HCT116 (cell line): ENCODE measurements at regions not wholly inside any gene's neighbourhood (a gene's known extent, or its start where the extent isn't known, plus 50 kb on each side); places are given as distances from the start of the nearest gene placed in this dataset.

Experiments used
- ATAC-seq: fragments of 200-7000 bp; cut with Tn5 transposase; 2 replicates; pipeline ENCODE4 v1.9.1; 2020; ENCODE audit warnings: mild to moderate bottlenecking, moderate library complexity
- BruUV-seq: library from RNA; stranded (reverse); fragments of 400-500 nt; replicated peaks from 2 replicates; lab custom pipeline; 2021; lab: Mats Ljungman, UMichigan
- CTCF ChIA-PET: fragments of 300-600 bp; sonication (Branson Sonifier 250); formaldehyde crosslinking; loops from one replicate; lab custom pipeline; 2021; ENCODE audit warnings: antibody characterized with exemption; lab: Charles Lee
- POLR2A ChIA-PET: fragments of 300-600, 350-600 bp; sonication (Branson Sonifier 250); formaldehyde crosslinking; loops from one replicate; lab custom pipeline; 2021; ENCODE audit warnings: antibody characterized with exemption; lab: Charles Lee
- RAD21 ChIA-PET, 2 experiments: fragments of 300-600 bp; sonication (Branson Sonifier 250); formaldehyde crosslinking; loops; one replicate each; lab custom pipeline; 2023; ENCODE audit warnings: low total read pairs in 2 of 2; ENCODE audit not compliant: uncharacterized antibody in 2 of 2, unreplicated experiment in 2 of 2, low non-redundant PET in 1 of 2; lab: Charles Lee
- DNase-seq: peaks from one replicate; pipeline ENCODE4 v3.0.0-alpha.2; 2010; ENCODE audit warnings: low read depth, low spot score
- H2AFZ ChIP-seq: fragments of 200-600 bp; shearing (Covaris generic), sonication (generic); 2 replicates; pipeline ENCODE4 v1.6.1; 2017; ENCODE audit warnings: low read depth, mixed run types, mixed read lengths, antibody characterized with exemption, low read length; ENCODE audit not compliant: poor library complexity, severe bottlenecking
- H3K27ac ChIP-seq: 2 replicates; pipeline ENCODE4 v1.5.1; 2012; ENCODE audit warnings: low read depth, low read length
- H3K27me3 ChIP-seq: fragments of 200-600 bp; sonication (generic); 2 replicates; pipeline ENCODE4 v1.6.1; 2016; ENCODE audit warnings: mixed run types, low read length, mixed read lengths; ENCODE audit not compliant: insufficient read depth
- H3K36me3 ChIP-seq, 2 experiments: fragments of 200-500 bp in 1 of 2; fragments of 200-600 bp in 1 of 2; sonication (Bioruptor generic) in 1 of 2; sonication (generic) in 1 of 2; 2 replicates each; pipeline versions ENCODE4 v1.5.1 to v1.6.1; 2014 to 2016; ENCODE audit warnings: low read length in 2 of 2, inconsistent platforms in 1 of 2, mixed read lengths in 1 of 2, mixed run types in 1 of 2; ENCODE audit not compliant: insufficient read depth in 2 of 2, control insufficient read depth in 1 of 2
- H3K4me1 ChIP-seq, 2 experiments: fragments of 200-600 bp in 1 of 2; sonication (generic) in 1 of 2; 2 replicates each; pipeline versions ENCODE4 v1.5.1 to v1.6.1; 2012 to 2017; ENCODE audit warnings: low read length in 2 of 2, inconsistent platforms in 1 of 2, mild to moderate bottlenecking in 1 of 2, mixed read lengths in 1 of 2, mixed run types in 1 of 2, moderate library complexity in 1 of 2; ENCODE audit not compliant: insufficient read depth in 2 of 2, control insufficient read depth in 1 of 2
- H3K4me2 ChIP-seq: fragments of 200-600 bp; sonication (generic); 2 replicates; pipeline ENCODE4 v1.6.1; 2017; ENCODE audit warnings: mixed run types, low read length, mixed read lengths
- H3K4me3 ChIP-seq, 2 experiments: fragments of 200-600 bp in 1 of 2; sonication (generic) in 1 of 2; replicated peaks in 1 of 2; 2 replicates each; pipeline ENCODE4 v1.5.1; 2011 to 2016; ENCODE audit warnings: low read length in 2 of 2, control low read depth in 1 of 2, low read depth in 1 of 2, mild to moderate bottlenecking in 1 of 2, mixed read lengths in 1 of 2, mixed run types in 1 of 2
- H3K79me2 ChIP-seq: fragments of 200-600 bp; sonication (generic); 2 replicates; pipeline ENCODE4 v1.6.1; 2017; ENCODE audit warnings: mild to moderate bottlenecking, mixed run types, low read length, moderate library complexity, mixed read lengths; ENCODE audit not compliant: insufficient read depth
- H3K9ac ChIP-seq: fragments of 200-600 bp; sonication (generic); 2 replicates; pipeline ENCODE4 v1.6.1; 2016; ENCODE audit warnings: low read length, mixed read lengths
- H3K9me2 ChIP-seq: fragments of 200-600 bp; sonication (generic), shearing (Covaris generic); 2 replicates; pipeline ENCODE4 v1.6.1; 2017; ENCODE audit warnings: mixed run types, mild to moderate bottlenecking, moderate library complexity; ENCODE audit not compliant: insufficient read depth
- H3K9me3 ChIP-seq, 2 experiments: fragments of 200-500 bp in 1 of 2; fragments of 200-600 bp in 1 of 2; sonication (Bioruptor generic) in 1 of 2; sonication (generic) in 1 of 2; 2 replicates each; pipeline ENCODE4 v1.6.1; 2014 to 2017; ENCODE audit warnings: low read length in 2 of 2, mixed read lengths in 2 of 2, inconsistent platforms in 1 of 2, low read depth in 1 of 2, mild to moderate bottlenecking in 1 of 2, mixed run types in 1 of 2, moderate library complexity in 1 of 2; ENCODE audit not compliant: control insufficient read depth in 1 of 2, insufficient read depth in 1 of 2
- H4K20me1 ChIP-seq: fragments of 200-600 bp; sonication (generic), shearing (Covaris generic); 2 replicates; pipeline ENCODE4 v1.6.1; 2017; ENCODE audit warnings: mixed run types, mild to moderate bottlenecking, moderate library complexity; ENCODE audit not compliant: insufficient read depth
- ATF3 ChIP-seq: IDR thresholded peaks from 2 replicates; pipeline ENCODE4 v1.6.1; 2012
- CBX3 ChIP-seq: IDR thresholded peaks from 2 replicates; pipeline ENCODE4 v1.6.1; 2012; ENCODE audit warnings: low read depth
- CEBPB ChIP-seq: IDR thresholded peaks from 2 replicates; pipeline ENCODE4 v1.6.1; 2012; ENCODE audit warnings: low read depth
- EGR1 ChIP-seq: IDR thresholded peaks from 2 replicates; pipeline ENCODE4 v1.6.1; 2012; ENCODE audit warnings: low read depth
- ELF1 ChIP-seq: IDR thresholded peaks from 2 replicates; pipeline ENCODE4 v1.6.1; 2012; ENCODE audit warnings: low read depth, borderline replicate concordance
- EZH2 ChIP-seq: fragments of 200-600 bp; sonication (generic); IDR thresholded peaks from 2 replicates; pipeline ENCODE4 v1.6.1; 2017; ENCODE audit warnings: antibody characterized with exemption, mixed run types
- FOSL1 ChIP-seq: IDR thresholded peaks from 2 replicates; pipeline ENCODE4 v1.6.1; 2012; ENCODE audit warnings: low read depth
- JUND ChIP-seq: IDR thresholded peaks from 2 replicates; pipeline ENCODE4 v1.6.1; 2012
- MAX ChIP-seq: IDR thresholded peaks from 2 replicates; pipeline ENCODE4 v1.6.1; 2012
- POLR2A ChIP-seq: IDR thresholded peaks from 2 replicates; pipeline ENCODE4 v1.7.0; 2011; ENCODE audit warnings: borderline replicate concordance; ENCODE audit not compliant: insufficient read depth, insufficient read length; ENCODE audit errors: extremely low read depth
- POLR2AphosphoS5 ChIP-seq: IDR thresholded peaks from 2 replicates; pipeline ENCODE4 v1.6.1; 2011; ENCODE audit warnings: mild to moderate bottlenecking, low read depth, low read length, moderate library complexity
- SIN3A ChIP-seq: IDR thresholded peaks from 2 replicates; pipeline ENCODE4 v1.6.1; 2012; ENCODE audit warnings: low read depth
- SP1 ChIP-seq: IDR thresholded peaks from 2 replicates; pipeline ENCODE4 v1.6.1; 2012; ENCODE audit warnings: low read depth
- SRF ChIP-seq: IDR thresholded peaks from 2 replicates; pipeline ENCODE4 v1.6.1; 2012; ENCODE audit warnings: low read depth
- TCF7L2 ChIP-seq: IDR thresholded peaks from 2 replicates; pipeline ENCODE4 v1.7.0; 2011; ENCODE audit warnings: borderline replicate concordance, inconsistent platforms; ENCODE audit not compliant: insufficient read depth, insufficient read length; ENCODE audit errors: extremely low read depth
- YY1 ChIP-seq: IDR thresholded peaks from 2 replicates; pipeline ENCODE4 v1.6.1; 2011; ENCODE audit warnings: low read length, low read depth, moderate library complexity, mild to moderate bottlenecking; ENCODE audit not compliant: insufficient replicate concordance; ENCODE audit errors: extremely low read depth
- ZBTB33 ChIP-seq: IDR thresholded peaks from 2 replicates; pipeline ENCODE4 v1.6.1; 2011; ENCODE audit warnings: mild to moderate bottlenecking, low read length, moderate library complexity; ENCODE audit not compliant: insufficient replicate concordance; ENCODE audit errors: extremely low read depth
- ZFX ChIP-seq: fragments of 450-650 bp; IDR thresholded peaks from 2 replicates; pipeline ENCODE4 v1.6.1; 2017
- ZNF274 ChIP-seq: fragments of 200-500 bp; sonication (Bioruptor generic); IDR thresholded peaks from 2 replicates; pipeline ENCODE4 v1.6.1; 2014; ENCODE audit warnings: mild to moderate bottlenecking, low read depth, low read length, inconsistent platforms
- intact Hi-C: fragments of 100-400 bp; cut with micrococcal nuclease; formaldehyde crosslinking; loops from 2 replicates; pipeline ENCODE4 v1.10.0; 2022
- TF ChIP-seq, protein P1 (sequence below): IDR thresholded peaks from 2 replicates; pipeline ENCODE4 v1.6.1; 2012; ENCODE audit warnings: low read depth

DNA sequence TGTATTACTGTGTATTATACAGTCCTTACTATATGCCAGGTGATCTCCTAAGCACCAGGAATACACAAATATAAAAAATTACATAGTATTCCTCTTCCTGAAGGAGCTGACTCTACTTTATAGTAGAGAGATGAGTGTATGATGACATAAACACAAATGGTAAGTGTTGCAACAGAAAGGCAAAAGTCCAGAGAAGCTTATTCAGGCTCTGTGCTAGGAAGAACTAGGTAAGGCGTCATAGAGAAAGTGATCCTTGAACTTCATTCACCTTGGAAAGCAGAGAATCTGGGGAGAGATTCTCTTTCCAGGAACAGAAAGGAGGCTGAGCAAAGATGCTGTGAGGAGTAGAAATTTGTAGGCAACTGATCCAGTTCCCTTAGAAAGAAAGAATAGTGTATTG is 115.0 kb upstream of the KCNIP4 start:
- H3K79me2 ChIP-seq = no peaks in the 10 kb centered on the region
- no peaks in the 10 kb centered on the region for H3K9me2 ChIP-seq
- H3K4me1 ChIP-seq = no peaks in the 10 kb centered on the region
- ChIA-PET CTCF (no interaction called here), POLR2A (no interaction called here), RAD21 (no interaction called here)
- H3K9me3 ChIP-seq = no peaks in the 10 kb centered on the region; a peak in 1 of 4 replicates
- BruUV-seq = no TSS peak
- no peaks in the 10 kb centered on the region for H3K27me3 ChIP-seq
- no peaks in the 10 kb centered on the region for H3K36me3 ChIP-seq
- no peak for ATAC-seq
- no peak overlapping the region for H2AFZ ChIP-seq
- H3K4me3 ChIP-seq = no peak overlapping the region
- H3K27ac ChIP-seq = no peak overlapping the region
- DNase-seq = no peak
- H3K9ac ChIP-seq = no peak overlapping the region
- H3K4me2 ChIP-seq = no peak overlapping the region
- no peak for TF ChIP-seq ZBTB33
- TF ChIP-seq ZNF274 = no peak
- no peak for TF ChIP-seq SP1
- TF ChIP-seq JUND = no peak
- no peak for TF ChIP-seq ZFX
- TF ChIP-seq, protein P1, sequence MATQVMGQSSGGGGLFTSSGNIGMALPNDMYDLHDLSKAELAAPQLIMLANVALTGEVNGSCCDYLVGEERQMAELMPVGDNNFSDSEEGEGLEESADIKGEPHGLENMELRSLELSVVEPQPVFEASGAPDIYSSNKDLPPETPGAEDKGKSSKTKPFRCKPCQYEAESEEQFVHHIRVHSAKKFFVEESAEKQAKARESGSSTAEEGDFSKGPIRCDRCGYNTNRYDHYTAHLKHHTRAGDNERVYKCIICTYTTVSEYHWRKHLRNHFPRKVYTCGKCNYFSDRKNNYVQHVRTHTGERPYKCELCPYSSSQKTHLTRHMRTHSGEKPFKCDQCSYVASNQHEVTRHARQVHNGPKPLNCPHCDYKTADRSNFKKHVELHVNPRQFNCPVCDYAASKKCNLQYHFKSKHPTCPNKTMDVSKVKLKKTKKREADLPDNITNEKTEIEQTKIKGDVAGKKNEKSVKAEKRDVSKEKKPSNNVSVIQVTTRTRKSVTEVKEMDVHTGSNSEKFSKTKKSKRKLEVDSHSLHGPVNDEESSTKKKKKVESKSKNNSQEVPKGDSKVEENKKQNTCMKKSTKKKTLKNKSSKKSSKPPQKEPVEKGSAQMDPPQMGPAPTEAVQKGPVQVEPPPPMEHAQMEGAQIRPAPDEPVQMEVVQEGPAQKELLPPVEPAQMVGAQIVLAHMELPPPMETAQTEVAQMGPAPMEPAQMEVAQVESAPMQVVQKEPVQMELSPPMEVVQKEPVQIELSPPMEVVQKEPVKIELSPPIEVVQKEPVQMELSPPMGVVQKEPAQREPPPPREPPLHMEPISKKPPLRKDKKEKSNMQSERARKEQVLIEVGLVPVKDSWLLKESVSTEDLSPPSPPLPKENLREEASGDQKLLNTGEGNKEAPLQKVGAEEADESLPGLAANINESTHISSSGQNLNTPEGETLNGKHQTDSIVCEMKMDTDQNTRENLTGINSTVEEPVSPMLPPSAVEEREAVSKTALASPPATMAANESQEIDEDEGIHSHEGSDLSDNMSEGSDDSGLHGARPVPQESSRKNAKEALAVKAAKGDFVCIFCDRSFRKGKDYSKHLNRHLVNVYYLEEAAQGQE = no peak
- no peak for TF ChIP-seq MAX
- TF ChIP-seq EGR1 = no peak
- TF ChIP-seq SIN3A = no peak
- no peak for TF ChIP-seq ATF3
- no peak for TF ChIP-seq CEBPB
- TF ChIP-seq TCF7L2 = no peak
- TF ChIP-seq SRF = no peak
- TF ChIP-seq POLR2A = no peak
- no peak for TF ChIP-seq CBX3
- TF ChIP-seq FOSL1 = no peak
- TF ChIP-seq POLR2AphosphoS5 = no peak
- no peak for TF ChIP-seq YY1
- TF ChIP-seq ELF1 = no peak
- TF ChIP-seq EZH2 = no peak
- no peaks in the 10 kb centered on the region for H4K20me1 ChIP-seq
- intact Hi-C loops = no loop called here
